Tongue (tissue), 1 donor: ENCODE measurements at regions not wholly inside any gene's neighbourhood (a gene's known extent, or its start where the extent isn't known, plus 50 kb on each side); places are given as distances from the start of the nearest gene placed in this dataset.

Source experiments
- DNase-seq: peaks from one replicate; pipeline ENCODE4 v3.0.0-alpha.2; 2015

- no peak for DNase-seq
These were observed 65.0 kb upstream of the SLC2A12 start for GRCh38 chr6:134117409-134117808.

- peak; percentile 38 for DNase-seq
These were observed 63.3 kb upstream of the SLC2A12 start for GRCh38 chr6:134115715-134116074.

- DNase-seq, result no peak
These were observed 62.7 kb upstream of the SLC2A12 start for GRCh38 chr6:134114918-134115714.

- no peak for DNase-seq
These were observed 62.1 kb upstream of the SLC2A12 start for GRCh38 chr6:134114489-134114888.

GRCh38 chr6:134111726-134112125 is 59.3 kb upstream of the SLC2A12 start:
- DNase-seq, result no peak

- DNase-seq, result peak; percentile 50
These were observed 58.7 kb upstream of the SLC2A12 start for GRCh38 chr6:134111062-134111677.

GRCh38 chr6:134106702-134107101 is 54.3 kb upstream of the SLC2A12 start:
- no peak for DNase-seq

- no peak for DNase-seq
These were observed 53.5 kb upstream of the SLC2A12 start for GRCh38 chr6:134105940-134106339.

GRCh38 chr6:134103006-134103405 is 50.6 kb upstream of the SLC2A12 start:
- no peak for DNase-seq
